HG03442 (cell line): ENCODE measurements at regions not wholly inside any gene's neighbourhood (a gene's known extent, or its start where the extent isn't known, plus 50 kb on each side); places are given as distances from the start of the nearest gene placed in this dataset.
"Not testable (repeated sequence)": the region's sequence is repeated elsewhere in the genome, so short reads cannot be mapped to it uniquely, and the experiment has no call there.

Source experiments
- ATAC-seq: cut with Tn5 transposase; IDR thresholded peaks from one replicate; pipeline ENCODE4 v1.9.1; 2021; ENCODE audit warnings: mild to moderate bottlenecking, moderate library complexity; ENCODE audit not compliant: unreplicated experiment

GRCh38 chr4:115515366-115515765 lies 401.9 kb upstream of the NDST4 start:
- ATAC-seq, result peak; percentile 16

- no peak for ATAC-seq
Measured at GRCh38 chr4:115514675-115515074, 401.3 kb upstream of the NDST4 start.

GRCh38 chr4:115505326-115505725 lies 391.9 kb upstream of the NDST4 start:
- no peak for ATAC-seq

GRCh38 chr4:115501656-115502055 lies 388.2 kb upstream of the NDST4 start:
- no peak for ATAC-seq

GRCh38 chr4:115493770-115494169 lies 380.4 kb upstream of the NDST4 start:
- not testable (repeated sequence) for ATAC-seq

- no peak for ATAC-seq
Measured at GRCh38 chr4:115491686-115492085, 378.3 kb upstream of the NDST4 start.

GRCh38 chr4:115489279-115489678 lies 375.9 kb upstream of the NDST4 start:
- no peak for ATAC-seq

- no peak for ATAC-seq
Measured at GRCh38 chr4:115485402-115485801, 372.0 kb upstream of the NDST4 start.

GRCh38 chr4:115484479-115484878 lies 371.1 kb upstream of the NDST4 start:
- no peak for ATAC-seq

- no peak for ATAC-seq
Measured at GRCh38 chr4:115470763-115471162, 357.3 kb upstream of the NDST4 start.

- not testable (repeated sequence) for ATAC-seq
Measured at GRCh38 chr4:115459301-115459700, 345.9 kb upstream of the NDST4 start.

GRCh38 chr4:115456231-115456630 lies 342.8 kb upstream of the NDST4 start:
- no peak for ATAC-seq

- ATAC-seq, result no peak
Measured at GRCh38 chr4:115454228-115454627, 340.8 kb upstream of the NDST4 start.

- ATAC-seq, result no peak
Measured at GRCh38 chr4:115453416-115453815, 340.0 kb upstream of the NDST4 start.

- ATAC-seq, result not testable (repeated sequence)
Measured at GRCh38 chr4:115452229-115452628, 338.8 kb upstream of the NDST4 start.

GRCh38 chr4:115437739-115438138 lies 324.3 kb upstream of the NDST4 start:
- no peak for ATAC-seq

GRCh38 chr4:115433491-115433890 lies 320.1 kb upstream of the NDST4 start:
- ATAC-seq, result no peak

GRCh38 chr4:115430024-115430423 lies 316.6 kb upstream of the NDST4 start:
- ATAC-seq, result no peak

- no peak for ATAC-seq
Measured at GRCh38 chr4:115428455-115428854, 315.0 kb upstream of the NDST4 start.

GRCh38 chr4:115424852-115425251 lies 311.4 kb upstream of the NDST4 start:
- no peak for ATAC-seq

GRCh38 chr4:115418635-115419396 lies 305.4 kb upstream of the NDST4 start:
- ATAC-seq, result no peak

- no peak for ATAC-seq
Measured at GRCh38 chr4:115396034-115396433, 282.6 kb upstream of the NDST4 start.

GRCh38 chr4:115376866-115377265 lies 263.4 kb upstream of the NDST4 start:
- no peak for ATAC-seq
